ENCODE measurements at regions not wholly inside any gene's neighbourhood (a gene's known extent, or its start where the extent isn't known, plus 50 kb on each side); places are given as distances from the start of the nearest gene placed in this dataset.

DNA sequence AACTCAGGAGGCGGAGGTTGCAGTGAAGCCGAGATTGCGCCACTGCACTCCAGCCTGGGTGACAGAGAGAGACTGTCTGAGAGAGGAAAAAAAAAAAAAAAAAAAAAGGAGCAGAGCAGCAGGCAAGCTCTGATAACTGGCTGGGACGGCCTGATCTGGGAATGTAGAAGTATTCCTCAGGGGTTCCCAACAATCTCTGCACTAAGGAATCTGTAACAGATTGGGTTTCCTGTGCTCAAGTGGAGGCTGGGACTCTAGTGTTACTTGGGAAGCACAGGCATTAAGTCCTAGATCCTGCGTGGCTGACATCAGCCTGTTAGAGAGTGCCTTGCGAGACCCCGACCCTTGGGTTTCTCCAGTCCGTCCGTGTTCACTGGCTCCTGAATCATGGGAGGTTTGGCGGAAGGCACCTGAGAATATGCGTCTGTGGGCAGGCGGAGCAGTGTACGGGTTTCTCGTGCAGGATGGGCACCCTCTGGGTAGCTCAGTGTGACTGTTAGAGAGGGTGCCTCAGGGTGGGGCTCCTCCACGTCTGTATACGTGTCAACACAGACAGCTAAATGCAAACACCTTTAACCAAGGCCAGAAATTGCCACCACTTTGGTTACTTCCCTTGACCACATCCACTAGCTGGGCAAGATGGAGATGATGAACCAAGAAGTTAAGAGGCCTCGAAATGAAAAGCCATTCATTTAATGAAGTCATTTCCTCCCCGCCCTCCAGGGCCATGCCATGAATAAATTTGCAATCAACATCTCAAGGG lies 174.9 kb upstream of the RPL38 start:
- Histone ChIP-seq H4K20me1 (ENCODE audit: insufficient read depth) (no peaks in the 10 kb centered on the region), H3K4me3 (ENCODE audit: low read length) (no peak overlapping the region), H3K9ac (ENCODE audit: low read length) (no peak overlapping the region), H3K27me3 (ENCODE audit: insufficient read depth, low read depth, low read length) (no peaks in the 10 kb centered on the region), H3K27ac (ENCODE audit: low read length) (no peak overlapping the region), H2AFZ (ENCODE audit: low read depth, low read length) (no peak overlapping the region), H3K9me2 (ENCODE audit: insufficient read depth, low read length) (no peaks in the 10 kb centered on the region), H3K9me3 (ENCODE audit: low read length) (no peaks in the 10 kb centered on the region), H3K4me2 (ENCODE audit: low read length) (no peak overlapping the region), H3F3A (ENCODE audit: insufficient read depth, low read length, poor library complexity, severe bottlenecking) (no peaks in the 10 kb centered on the region), H3K79me2 (replicated peaks; ENCODE audit: insufficient read depth, low read length) (no peaks in the 10 kb centered on the region), H3K36me3 (ENCODE audit: insufficient read depth, low read length) (no peaks in the 10 kb centered on the region)
- TF ChIP-seq EZH2 (IDR thresholded peaks at IDR 0.05; ENCODE audit: borderline replicate concordance, insufficient read depth, low read length, poor library complexity, severe bottlenecking) = no peak
- TF ChIP-seq EP300 (conservative IDR thresholded peaks at IDR 0.05; ENCODE audit: poor library complexity, severe bottlenecking) = no peak
- no peak for TF ChIP-seq POLR2AphosphoS5 (IDR thresholded peaks at IDR 0.05)
- no peak for TF ChIP-seq MXI1 (conservative IDR thresholded peaks at IDR 0.05; ENCODE audit: poor library complexity, severe bottlenecking)
- TF ChIP-seq, protein P1, sequence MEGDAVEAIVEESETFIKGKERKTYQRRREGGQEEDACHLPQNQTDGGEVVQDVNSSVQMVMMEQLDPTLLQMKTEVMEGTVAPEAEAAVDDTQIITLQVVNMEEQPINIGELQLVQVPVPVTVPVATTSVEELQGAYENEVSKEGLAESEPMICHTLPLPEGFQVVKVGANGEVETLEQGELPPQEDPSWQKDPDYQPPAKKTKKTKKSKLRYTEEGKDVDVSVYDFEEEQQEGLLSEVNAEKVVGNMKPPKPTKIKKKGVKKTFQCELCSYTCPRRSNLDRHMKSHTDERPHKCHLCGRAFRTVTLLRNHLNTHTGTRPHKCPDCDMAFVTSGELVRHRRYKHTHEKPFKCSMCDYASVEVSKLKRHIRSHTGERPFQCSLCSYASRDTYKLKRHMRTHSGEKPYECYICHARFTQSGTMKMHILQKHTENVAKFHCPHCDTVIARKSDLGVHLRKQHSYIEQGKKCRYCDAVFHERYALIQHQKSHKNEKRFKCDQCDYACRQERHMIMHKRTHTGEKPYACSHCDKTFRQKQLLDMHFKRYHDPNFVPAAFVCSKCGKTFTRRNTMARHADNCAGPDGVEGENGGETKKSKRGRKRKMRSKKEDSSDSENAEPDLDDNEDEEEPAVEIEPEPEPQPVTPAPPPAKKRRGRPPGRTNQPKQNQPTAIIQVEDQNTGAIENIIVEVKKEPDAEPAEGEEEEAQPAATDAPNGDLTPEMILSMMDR (IDR thresholded peaks at IDR 0.05; ENCODE audit: poor library complexity, severe bottlenecking) = no peak
- no peak for TF ChIP-seq RAD21 (conservative IDR thresholded peaks at IDR 0.05)
- TF ChIP-seq TAF1 (IDR thresholded peaks at IDR 0.05; ENCODE audit: low read depth) = no peak
- TF ChIP-seq REST (IDR thresholded peaks at IDR 0.05; ENCODE audit: borderline replicate concordance) = no peak
- no peak for TF ChIP-seq SMC3 (conservative IDR thresholded peaks at IDR 0.05; ENCODE audit: poor library complexity)

GRCh38 chr17:74031316-74032090 lies 172.0 kb upstream of the RPL38 start:
- Histone ChIP-seq H2AFZ (ENCODE audit: low read depth, low read length) (no peak overlapping the region), H3K36me3 (ENCODE audit: insufficient read depth, low read length) (no peaks in the 10 kb centered on the region), H3F3A (ENCODE audit: insufficient read depth, low read length, poor library complexity, severe bottlenecking) (no peaks in the 10 kb centered on the region), H3K4me2 (ENCODE audit: low read length) (no peak overlapping the region), H3K9me2 (ENCODE audit: insufficient read depth, low read length) (no peaks in the 10 kb centered on the region), H3K9ac (ENCODE audit: low read length) (no peak overlapping the region), H3K79me2 (replicated peaks; ENCODE audit: insufficient read depth, low read length) (no peaks in the 10 kb centered on the region), H3K27ac (ENCODE audit: low read length) (no peak overlapping the region), H3K4me3 (ENCODE audit: low read length) (no peak overlapping the region), H3K9me3 (ENCODE audit: low read length) (no peaks in the 10 kb centered on the region), H3K27me3 (ENCODE audit: insufficient read depth, low read depth, low read length) (no peaks in the 10 kb centered on the region), H4K20me1 (ENCODE audit: insufficient read depth) (no peaks in the 10 kb centered on the region)
- TF ChIP-seq REST (IDR thresholded peaks at IDR 0.05; ENCODE audit: borderline replicate concordance) (no peak), POLR2AphosphoS5 (IDR thresholded peaks at IDR 0.05) (no peak), EZH2 (IDR thresholded peaks at IDR 0.05; ENCODE audit: borderline replicate concordance, insufficient read depth, low read length, poor library complexity, severe bottlenecking) (no peak), TAF1 (IDR thresholded peaks at IDR 0.05; ENCODE audit: low read depth) (no peak), EP300 (conservative IDR thresholded peaks at IDR 0.05; ENCODE audit: poor library complexity, severe bottlenecking) (no peak), RAD21 (conservative IDR thresholded peaks at IDR 0.05) (no peak), SMC3 (conservative IDR thresholded peaks at IDR 0.05; ENCODE audit: poor library complexity) (no peak), MXI1 (conservative IDR thresholded peaks at IDR 0.05; ENCODE audit: poor library complexity, severe bottlenecking) (no peak)
- TF ChIP-seq, protein P1 (IDR thresholded peaks at IDR 0.05; ENCODE audit: poor library complexity, severe bottlenecking) = no peak

Measured in neural cell (in vitro differentiated cells).